ENCODE measurements at regions not wholly inside any gene's neighbourhood (a gene's known extent, or its start where the extent isn't known, plus 50 kb on each side); places are given as distances from the start of the nearest gene placed in this dataset. TPM values are rescaled to one million over a fixed set of nuclear protein-coding genes. Genes with fewer than 3 reads are reported as not detected.

- TF ChIP-seq CTCF (IDR thresholded peaks at IDR 0.05; ENCODE audit: insufficient read depth, low read length), result no peak
- H3K4me3 ChIP-seq (ENCODE audit: low read depth, low read length), result no peak overlapping the region
- DNase-seq (ENCODE audit: low read depth), result no peak
Measured at GRCh38 chr18:52283927-52284326, 56.1 kb upstream of the DCC start.

DNA sequence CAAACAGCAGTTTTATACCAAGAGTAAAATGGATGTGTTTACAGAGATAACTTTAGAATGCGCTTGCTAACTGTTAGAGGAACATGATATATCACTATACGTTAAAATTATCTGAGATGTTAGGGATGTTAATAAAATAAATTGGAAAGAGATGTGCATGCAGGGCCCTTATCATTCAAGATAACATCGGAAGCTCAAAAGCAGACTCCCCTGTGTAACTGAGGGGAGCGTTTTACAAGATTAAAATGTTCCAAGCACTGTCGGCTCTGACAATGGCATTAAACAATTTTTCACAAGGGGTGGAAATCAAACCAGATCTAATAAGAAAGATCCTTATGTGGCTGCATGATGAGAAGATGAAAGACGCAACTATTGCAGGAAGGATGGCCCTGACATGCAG is 53.3 kb upstream of the DCC start:
- no peak overlapping the region for H3K4me3 ChIP-seq (ENCODE audit: low read depth, low read length)
- TF ChIP-seq CTCF (IDR thresholded peaks at IDR 0.05; ENCODE audit: insufficient read depth, low read length), result no peak
- no peak for DNase-seq (ENCODE audit: low read depth)

- TF ChIP-seq CTCF (IDR thresholded peaks at IDR 0.05; ENCODE audit: insufficient read depth, low read length), result no peak
- no peak overlapping the region for H3K4me3 ChIP-seq (ENCODE audit: low read depth, low read length)
- DNase-seq (ENCODE audit: low read depth), result no peak
Measured at GRCh38 chr18:52287151-52287550, 52.8 kb upstream of the DCC start.

GRCh38 chr18:52288403-52289004 is 51.5 kb upstream of the DCC start:
- no peak overlapping the region for H3K4me3 ChIP-seq (ENCODE audit: low read depth, low read length)
- no peak for TF ChIP-seq CTCF (IDR thresholded peaks at IDR 0.05; ENCODE audit: insufficient read depth, low read length)
- DNase-seq (ENCODE audit: low read depth), result no peak

DNA sequence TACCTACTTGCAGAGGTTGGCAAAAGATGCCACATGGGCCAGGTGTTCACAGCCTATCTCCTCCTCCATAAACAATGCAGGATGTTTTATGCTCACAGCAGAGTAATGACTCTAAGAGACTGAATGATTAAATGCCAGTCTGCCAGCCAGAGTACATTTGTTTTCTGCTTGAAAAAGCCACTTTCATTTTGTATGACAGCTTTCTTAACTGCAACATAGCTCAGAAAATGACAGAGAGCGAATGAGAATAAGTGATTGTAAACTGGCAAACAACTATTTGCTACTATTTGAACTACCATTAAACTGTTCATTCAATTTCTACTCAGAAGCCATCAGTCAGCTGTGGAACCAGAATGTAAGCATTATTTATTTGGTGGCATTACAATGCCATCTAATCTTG is 50.6 kb upstream of the DCC start:
- no peak for DNase-seq (ENCODE audit: low read depth)
- H3K4me3 ChIP-seq (ENCODE audit: low read depth, low read length), result no peak overlapping the region
- no peak for TF ChIP-seq CTCF (IDR thresholded peaks at IDR 0.05; ENCODE audit: insufficient read depth, low read length)

Small RNAs in the stretch of these regions (small RNA-seq; reads per million reads assigned to genes)
- not detected for gene RNU1-46P
